NCI-H748 (cell line): ENCODE measurements at regions not wholly inside any gene's neighbourhood (a gene's known extent, or its start where the extent isn't known, plus 50 kb on each side); places are given as distances from the start of the nearest gene placed in this dataset.

ENCODE experiments used
- DNase-seq: peaks from one replicate; lab custom pipeline; 2025; ENCODE audit not compliant: unreplicated experiment; lab: John Stamatoyannopoulos, UW

- no peak for DNase-seq
Measured at GRCh38 chr7:54810401-54810800, 51.4 kb upstream of the SEC61G start.

- DNase-seq = no peak
Measured at GRCh38 chr7:54811041-54811845, 52.2 kb upstream of the SEC61G start.

GRCh38 chr7:54811846-54812254 lies 52.8 kb upstream of the SEC61G start:
- no peak for DNase-seq

GRCh38 chr7:54812756-54813322 lies 53.8 kb upstream of the SEC61G start:
- DNase-seq = no peak

- no peak for DNase-seq
Measured at GRCh38 chr7:54813398-54813797, 54.4 kb upstream of the SEC61G start.

GRCh38 chr7:54814401-54814800 lies 55.4 kb upstream of the SEC61G start:
- DNase-seq = no peak

- no peak for DNase-seq
Measured at GRCh38 chr7:54817152-54817551, 58.1 kb upstream of the SEC61G start.

GRCh38 chr7:54823776-54824175 lies 64.8 kb upstream of the SEC61G start:
- DNase-seq = no peak

- no peak for DNase-seq
Measured at GRCh38 chr7:54824655-54825054, 65.6 kb upstream of the SEC61G start.

GRCh38 chr7:54825368-54825767 lies 66.4 kb upstream of the SEC61G start:
- no peak for DNase-seq

- DNase-seq = no peak
Measured at GRCh38 chr7:54827734-54828133, 68.7 kb upstream of the SEC61G start.

GRCh38 chr7:54831046-54831643 lies 72.1 kb upstream of the SEC61G start:
- DNase-seq = no peak

- no peak for DNase-seq
Measured at GRCh38 chr7:54831644-54832095, 72.7 kb upstream of the SEC61G start.

- no peak for DNase-seq
Measured at GRCh38 chr7:54833001-54833467, 74.0 kb upstream of the SEC61G start.

- no peak for DNase-seq
Measured at GRCh38 chr7:54837168-54837567, 78.2 kb upstream of the SEC61G start.

- DNase-seq = no peak
Measured at GRCh38 chr7:54837761-54838160, 78.8 kb upstream of the SEC61G start.

GRCh38 chr7:54838175-54838910 lies 79.3 kb upstream of the SEC61G start:
- no peak for DNase-seq

- DNase-seq = peak; percentile 36
Measured at GRCh38 chr7:54839575-54840213, 80.7 kb upstream of the SEC61G start.

- no peak for DNase-seq
Measured at GRCh38 chr7:54841772-54842697, 83.0 kb upstream of the SEC61G start.

- no peak for DNase-seq
Measured at GRCh38 chr7:54843841-54844355, 84.9 kb upstream of the SEC61G start.
